DMS79 treated with DMSO at 0.1 percent for 48 hours (cell line): ENCODE measurements at regions not wholly inside any gene's neighbourhood (a gene's known extent, or its start where the extent isn't known, plus 50 kb on each side); places are given as distances from the start of the nearest gene placed in this dataset.

Experiments used
- DNase-seq: peaks from one replicate; lab custom pipeline; 2025; lab: John Stamatoyannopoulos, UW

DNA sequence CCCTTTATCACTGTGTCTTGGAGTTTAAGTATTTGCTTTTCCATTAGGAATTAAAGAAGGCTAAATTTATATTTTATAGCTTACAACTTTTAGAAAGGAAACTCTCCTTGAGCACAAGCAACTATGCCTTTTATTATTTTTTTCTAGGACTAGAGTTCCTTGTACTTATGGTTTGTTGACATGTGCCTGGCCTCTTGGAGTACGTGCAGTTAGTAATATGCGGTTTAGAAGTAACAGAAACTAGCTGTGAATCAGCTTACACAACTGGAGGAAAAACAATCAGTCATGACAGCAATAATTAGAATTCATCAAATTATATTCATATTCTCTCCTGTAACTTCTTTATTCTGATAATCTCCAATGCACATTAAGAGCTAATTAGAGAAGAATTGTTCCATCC, 428.7 kb downstream of the AEBP2 start:
- no peak for DNase-seq

DNA sequence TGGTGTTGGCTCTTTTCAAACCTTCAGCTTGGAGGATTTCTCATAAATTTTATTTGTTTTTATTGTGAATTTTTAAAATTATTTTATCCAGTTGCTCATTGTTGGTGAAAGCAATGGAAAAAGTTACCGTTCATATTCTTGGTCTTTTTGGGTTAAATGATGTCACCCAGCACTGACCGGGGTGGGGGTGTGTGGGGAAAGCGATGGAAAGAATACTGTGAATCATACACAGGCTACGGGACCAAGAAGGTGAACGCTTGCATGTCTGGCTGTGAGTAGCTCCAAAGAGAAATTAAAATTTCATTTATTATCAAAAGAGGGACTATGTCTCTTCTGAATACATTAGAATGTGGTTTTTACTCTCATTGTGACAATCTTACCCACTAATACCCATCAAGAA, 430.1 kb downstream of the AEBP2 start:
- DNase-seq, result no peak

DNA sequence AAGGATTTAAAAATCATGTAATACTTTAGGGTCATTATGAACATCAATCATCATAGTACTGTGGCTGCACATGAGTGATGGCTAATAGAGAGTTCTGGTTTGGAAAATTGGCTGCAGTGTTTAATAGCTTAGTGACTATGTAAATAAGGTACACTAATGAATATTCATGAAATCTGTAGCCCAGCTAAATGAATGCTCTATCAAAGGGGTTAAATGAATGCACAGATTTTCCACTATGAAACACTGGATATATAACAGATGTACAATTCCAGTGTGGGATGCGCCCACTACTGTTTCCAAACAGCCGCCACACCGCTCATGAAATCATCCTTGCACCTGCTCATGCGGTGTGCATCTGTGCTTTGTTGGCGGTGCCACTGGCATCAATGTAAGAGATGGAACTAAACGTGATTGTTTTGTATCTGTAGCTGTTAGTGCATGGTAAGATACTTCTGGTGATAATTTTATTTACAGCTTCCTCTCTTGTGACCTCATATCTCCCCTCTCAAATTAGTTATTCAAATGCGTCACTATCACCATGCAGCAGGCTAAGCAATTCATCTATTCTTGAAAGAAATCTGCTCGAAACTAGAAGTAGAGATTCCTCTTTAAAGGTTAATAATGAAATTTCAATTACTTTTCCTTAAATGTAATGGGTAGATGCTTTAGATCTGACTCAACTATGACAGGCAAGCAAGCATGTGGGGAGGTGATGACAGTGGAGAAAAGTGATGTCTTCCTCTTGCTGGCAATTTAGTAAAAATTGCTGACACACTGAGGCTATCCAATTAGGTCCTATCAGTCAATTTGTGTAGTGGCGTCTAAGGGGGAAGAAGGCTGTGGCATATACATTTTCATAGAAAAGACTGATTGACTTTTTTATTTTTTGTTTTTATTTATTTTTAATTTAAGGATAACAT, 433.6 kb downstream of the AEBP2 start:
- no peak for DNase-seq

DNA sequence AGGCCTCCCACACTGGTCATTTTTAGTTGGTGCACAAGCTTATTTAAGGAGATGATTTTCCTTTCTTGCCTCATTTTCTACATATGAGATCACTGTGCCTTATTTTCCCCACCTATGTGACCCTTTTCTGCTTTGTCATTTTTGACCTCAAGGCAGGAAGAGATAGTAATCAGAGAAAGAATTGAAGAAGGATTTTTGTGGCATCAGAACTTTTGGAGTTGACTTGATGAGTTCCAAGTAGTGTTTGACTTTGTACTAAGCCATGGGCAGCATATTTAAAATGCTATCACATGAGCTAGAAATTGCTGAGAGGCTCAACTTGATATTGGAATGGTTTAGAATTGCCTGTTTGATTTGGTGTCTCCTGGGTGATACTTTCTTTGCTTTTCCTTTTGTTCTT, 440.8 kb downstream of the AEBP2 start:
- no peak for DNase-seq

DNA sequence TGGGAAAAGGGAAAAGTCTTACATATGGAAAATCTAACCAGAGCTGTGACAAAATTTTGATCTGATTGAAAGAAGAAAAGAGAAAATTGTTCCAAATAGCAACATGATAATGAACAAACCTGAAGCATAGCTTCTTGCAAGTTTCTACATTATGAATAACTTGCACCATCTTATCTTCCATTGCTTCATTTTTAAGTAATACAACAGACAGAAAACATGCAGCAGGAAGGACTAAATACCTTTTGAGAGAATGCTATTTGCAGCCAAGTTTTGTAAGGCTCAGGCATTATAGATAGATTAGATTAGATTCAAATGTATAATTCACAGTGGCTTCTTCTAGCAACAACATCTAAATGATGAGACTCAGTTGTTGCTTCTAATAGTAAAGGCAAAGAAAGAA, 441.4 kb downstream of the AEBP2 start:
- DNase-seq, result no peak

DNA sequence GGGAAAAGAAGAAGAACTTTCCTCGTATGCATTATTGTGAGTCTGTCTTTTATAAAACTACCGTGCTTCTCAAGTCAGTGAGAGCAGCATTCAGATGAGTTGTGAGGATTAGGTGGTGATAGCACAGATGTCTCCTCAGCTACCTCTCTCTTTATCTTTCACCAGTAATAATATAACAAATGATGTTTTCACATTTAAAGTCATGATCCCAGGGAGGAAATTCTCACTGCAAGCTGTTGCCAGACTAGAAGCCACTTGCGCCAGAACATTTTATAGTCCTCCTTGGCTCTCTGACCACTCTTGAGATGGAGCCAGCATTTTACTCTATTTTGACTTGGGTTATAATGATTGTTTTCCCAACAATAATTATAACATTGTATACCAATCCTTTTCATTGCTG, 443.1 kb downstream of the AEBP2 start:
- no peak for DNase-seq

DNA sequence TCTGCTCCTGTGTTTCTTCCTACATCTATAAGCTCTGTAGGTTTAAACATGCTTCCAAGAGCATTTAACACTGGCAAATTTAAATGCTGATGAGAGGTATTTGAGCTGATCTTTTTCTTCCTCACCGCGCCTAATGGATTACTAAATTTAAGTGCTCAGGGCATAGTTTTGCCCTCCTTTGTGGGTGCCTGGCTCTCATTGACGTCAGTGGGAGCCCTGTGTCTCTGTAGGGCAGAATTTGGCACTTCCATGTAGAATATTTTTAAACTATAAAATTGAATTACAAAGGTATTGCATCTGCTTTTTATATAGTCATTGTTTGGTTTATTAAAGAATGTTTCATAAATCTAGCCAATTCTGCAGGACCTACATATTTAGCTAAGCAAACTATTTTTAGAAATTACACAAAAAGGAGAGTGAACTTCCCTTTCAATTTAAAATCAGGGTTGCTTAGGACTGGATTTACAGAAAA, 444.8 kb downstream of the AEBP2 start:
- no peak for DNase-seq

DNA sequence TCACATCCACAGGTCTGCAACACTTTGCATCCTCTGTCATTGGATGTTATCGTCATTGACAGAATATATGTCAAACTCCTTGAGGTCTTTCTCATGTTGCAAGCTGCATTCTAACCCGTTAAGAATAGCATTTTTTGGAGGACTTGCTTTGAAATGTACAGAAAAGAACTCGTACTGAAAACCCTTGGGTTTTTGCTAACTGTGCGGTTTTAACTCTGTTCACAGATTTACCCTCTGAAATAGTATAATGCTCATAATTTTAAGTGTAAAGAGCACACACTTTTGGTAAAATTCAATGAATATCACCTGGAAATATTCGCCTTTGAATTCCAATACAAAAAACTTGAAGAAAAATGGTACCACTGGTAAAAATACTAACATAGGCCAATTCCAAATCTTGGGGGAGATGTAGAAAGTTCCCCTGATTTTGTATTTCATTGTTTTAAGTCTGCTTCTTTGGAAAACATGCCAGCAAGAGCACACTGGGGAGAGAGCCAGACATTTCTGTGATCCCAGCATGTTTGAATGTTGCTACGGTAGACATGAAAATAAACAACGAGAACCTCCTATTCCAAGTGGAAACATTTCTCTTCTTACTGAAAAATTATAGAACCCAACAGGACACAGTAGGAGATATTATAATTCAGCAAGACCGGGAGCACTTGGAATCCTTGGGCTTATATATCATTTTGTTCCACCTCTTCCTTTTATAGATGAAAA, 446.0 kb downstream of the AEBP2 start:
- no peak for DNase-seq

DNA sequence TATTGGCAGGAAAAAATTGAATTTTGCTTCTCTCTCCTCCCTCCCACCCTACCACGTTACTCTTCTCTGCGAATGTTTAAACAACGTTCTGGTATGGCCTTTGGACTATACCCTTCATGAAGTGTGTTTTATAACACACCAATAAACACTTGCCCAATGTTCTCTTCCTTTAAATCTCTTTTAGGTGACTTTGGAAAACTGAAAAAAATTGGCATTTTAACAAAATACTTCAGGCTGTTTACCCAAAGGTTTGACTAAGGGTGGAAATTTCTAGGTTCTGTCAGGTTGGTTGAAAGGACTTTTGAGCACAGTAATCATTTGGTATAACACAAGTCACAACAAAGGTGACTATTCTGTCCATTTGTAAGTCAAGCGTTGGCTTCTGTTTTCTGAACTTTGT, 446.8 kb downstream of the AEBP2 start:
- DNase-seq, result no peak

DNA sequence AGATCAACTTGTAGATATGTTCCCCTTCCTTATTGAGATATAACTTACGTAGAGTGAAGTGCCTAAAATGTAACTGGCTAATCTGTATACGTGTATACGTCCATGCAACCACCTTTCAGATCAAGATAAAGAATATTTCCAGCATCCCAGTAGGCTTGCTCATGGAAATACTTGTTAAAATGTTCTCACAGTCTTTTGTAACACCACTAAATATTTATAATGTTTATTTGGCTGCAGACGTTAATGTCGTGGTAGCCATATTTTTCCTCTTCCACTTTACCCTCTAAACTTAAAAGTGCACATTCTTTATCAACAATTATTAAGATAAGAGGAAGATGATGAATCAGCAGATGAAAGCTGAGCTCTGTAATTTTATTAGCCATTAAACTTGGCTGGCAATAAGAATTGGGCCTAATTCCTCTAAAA, 447.4 kb downstream of the AEBP2 start:
- DNase-seq, result no peak

DNA sequence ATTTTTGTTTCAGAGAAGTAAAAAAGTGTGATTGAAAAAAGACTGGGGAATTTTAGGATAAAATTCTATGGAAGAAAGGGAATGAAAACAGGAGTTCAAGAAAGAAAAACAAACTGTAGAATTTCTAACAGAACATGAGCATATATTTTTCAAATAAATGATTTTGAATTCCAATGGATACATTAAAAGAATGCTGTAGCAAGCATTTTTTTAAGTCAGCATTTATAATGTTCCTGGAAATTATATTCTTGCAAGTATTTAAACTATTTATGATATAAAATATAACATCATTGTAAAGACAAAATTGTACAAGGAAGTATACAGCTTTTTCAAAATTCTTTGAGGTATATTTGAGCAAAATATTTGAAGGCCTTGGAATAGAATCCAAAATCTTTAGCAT, 450.7 kb downstream of the AEBP2 start:
- DNase-seq, result no peak

DNA sequence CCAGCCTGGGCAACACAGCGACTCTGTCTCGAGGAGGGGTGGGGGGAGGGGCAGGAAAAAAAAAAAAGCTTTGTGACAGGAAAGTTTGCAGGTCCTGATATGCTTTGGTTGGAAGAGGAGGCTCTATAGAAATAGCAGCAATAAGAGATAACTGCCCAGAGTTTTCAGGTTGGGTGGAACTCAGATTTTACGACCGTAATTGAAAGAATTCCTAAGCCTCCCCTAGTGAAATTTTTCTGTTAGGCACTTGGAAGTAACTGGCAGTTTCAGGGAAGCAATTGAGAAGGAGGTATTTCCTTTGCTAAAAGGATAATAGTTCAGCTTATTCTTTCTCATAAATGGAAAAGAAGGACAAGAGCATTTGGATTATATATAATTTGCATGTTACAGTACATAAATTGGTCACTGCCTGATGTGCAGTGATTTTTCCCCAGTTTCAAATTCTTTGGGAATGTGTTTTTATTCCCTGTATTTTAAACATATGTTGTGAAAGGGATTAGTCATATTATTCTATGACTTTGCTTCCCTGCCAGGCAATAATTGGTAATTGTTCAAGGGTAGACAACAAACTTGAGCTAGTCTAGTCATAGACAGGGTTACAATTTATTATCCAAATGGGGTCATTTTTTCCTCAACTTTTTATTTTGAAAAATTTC, 452.8 kb downstream of the AEBP2 start:
- no peak for DNase-seq

DNA sequence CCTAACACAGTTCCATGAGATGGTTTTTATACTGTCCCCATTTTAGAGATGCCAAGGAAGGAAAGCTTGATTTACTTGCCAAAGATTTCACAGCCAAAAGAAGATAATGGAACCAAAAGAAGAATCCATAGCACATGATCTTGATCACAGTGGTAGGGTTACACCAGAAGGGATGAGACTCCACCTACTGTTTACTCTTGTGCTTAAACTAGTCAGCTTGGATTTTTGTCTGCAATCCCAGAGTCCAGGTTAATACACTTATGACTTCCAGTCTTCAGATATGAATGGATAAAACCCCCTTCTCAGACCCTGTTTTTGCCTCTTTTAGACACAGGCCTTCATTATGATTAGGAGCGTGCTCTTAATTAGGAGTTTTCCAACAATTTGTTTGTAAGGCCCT, 454.2 kb downstream of the AEBP2 start:
- no peak for DNase-seq

DNA sequence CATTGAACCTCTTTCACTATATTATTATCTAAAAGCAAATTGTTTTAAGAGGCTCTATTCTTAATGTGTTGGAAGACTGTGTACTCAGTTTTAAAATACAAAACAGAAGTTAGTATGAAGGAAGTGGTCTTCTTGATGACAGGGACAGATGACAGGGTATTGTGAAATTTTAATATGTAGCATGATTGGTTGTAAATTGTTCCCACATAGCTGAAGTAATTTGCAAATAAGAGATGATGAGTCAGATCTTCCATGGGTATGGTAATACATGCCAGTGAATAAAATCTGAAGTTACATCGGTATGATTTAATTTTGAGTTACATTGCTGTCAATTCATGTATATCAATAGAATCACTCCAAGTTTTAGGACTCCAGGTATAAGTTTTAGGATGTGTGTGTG, 454.8 kb downstream of the AEBP2 start:
- no peak for DNase-seq

DNA sequence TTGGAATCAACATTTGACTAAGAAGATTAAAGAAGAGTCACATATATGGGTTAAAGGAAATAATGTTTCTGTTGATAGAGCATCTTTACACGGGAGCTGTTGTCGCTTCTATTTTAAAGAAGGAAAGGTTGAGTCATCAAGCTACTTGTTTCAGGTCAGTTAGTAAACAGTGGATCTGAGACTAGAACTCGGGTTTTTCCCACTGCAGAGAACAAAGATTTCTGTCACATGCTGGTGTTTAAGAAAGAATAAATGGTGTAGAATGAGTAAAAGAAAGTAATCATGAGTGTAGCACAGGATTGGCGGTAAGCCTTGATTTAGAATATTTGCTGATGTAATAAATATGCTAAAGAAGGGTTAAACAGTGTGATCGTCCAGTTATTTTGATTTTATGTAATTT, 455.5 kb downstream of the AEBP2 start:
- DNase-seq, result no peak

DNA sequence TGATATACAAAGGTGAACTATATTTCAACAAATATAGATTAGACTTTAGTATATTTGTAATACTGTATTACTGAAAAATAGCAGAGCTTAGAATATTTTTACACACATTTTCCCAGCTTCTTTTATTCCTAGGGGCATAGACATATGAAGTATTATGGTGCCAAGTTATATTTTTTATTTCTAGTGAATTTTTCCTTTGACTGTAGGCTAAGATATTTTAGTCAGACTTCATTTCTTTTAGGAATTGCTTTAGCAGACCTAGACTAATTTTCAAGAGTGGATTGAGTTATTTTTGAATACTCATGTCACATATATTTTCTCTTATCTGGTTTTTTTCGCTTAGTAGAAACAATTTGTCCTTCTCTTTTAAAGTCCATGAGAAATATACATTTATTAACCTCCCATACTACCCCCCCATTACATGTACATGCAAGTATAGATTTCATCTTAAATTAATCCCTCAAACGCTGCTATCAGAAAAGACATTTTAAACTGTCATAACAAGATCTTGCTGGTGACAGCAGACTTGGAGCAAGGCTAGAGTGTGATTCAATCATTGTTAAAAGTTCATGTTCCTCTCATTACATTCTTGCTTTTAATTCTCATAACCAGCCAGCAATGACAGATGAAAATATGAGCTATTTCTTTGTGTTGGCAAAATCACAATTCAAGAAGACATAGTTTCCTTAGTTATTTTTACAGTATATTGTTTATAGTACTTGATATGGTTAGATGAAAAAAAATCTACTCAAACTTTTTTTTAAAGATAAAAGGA, 456.1 kb downstream of the AEBP2 start:
- no peak for DNase-seq

DNA sequence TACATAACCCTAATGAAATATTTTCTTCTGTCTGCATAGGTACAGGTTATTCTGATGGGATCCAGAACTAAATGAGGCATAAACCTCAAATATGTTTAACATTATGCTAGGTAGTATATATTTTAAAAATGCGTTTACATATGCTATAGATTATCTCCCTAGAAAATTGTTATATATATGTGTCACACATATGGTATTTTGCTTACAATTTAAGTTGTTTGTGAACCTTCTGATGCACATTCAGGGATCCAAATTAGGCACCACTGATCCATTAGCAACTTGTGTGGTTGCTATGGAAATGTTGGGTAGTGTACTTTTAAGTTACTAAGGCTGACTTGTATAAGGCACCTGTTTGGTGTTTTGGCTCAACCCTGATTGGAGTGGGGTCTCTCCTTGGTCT, 456.7 kb downstream of the AEBP2 start:
- DNase-seq, result no peak

DNA sequence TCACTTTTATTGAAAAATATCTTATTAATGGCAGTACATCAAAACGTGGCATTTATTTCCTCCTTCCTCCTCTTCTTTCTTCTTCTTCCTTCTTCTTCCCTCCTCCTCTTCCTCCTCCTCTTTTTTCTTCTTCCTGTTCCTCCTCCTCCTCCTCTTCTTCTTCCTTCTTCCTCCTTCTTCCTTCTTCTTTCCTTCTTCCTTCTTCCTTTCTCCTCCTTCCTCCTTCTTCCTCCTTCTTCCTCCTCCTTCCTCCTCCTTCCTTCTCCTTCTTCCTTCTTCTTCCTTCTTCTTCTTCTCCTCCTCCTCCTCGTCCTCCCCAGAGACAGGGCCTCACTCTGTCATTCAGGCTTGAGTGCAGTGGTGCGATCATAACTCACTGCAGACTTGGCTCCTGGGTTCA, 457.2 kb downstream of the AEBP2 start:
- no peak for DNase-seq

DNA sequence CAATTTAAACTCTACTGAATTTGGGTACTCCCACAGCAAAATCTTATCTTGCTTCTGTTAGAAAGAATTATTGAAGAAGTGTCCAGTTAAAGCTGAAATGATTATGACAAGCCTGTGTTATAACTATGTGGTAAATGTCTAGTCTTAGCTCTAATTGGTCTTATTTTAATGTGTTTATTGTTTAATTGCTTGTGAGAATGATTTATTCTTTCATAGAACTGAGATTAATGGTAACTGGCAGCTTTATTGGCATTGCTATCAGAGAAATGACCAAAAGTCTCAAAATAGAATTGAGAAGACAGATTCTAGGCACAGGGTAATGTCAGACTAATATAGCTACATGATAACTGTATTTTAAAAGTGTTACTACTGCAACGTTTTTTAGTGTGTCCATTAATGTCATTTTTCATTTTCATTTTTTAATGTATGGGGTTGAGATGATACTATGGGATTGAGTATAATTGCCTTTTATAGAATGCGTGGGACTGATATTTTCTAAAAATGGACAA, 458.7 kb downstream of the AEBP2 start:
- DNase-seq, result no peak

DNA sequence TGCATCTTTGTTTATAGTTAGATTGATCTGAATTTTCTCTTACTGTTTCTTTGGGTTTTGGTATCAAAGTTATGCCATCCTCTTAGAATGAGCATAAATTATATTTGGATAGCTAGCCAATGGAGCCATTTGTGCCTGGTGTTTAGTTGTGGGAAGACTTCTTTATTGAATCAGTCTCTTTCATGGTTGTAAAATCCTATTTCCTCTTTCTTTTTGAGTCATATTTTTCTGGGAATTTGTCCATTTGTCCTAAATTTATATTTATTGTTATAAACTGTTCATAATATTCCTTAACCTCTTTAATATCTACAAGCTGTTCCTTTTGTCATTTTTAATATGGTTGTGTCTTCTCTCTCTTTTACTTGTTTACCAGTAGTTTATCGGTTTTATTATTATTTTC, 462.5 kb downstream of the AEBP2 start:
- DNase-seq, result no peak

DNA sequence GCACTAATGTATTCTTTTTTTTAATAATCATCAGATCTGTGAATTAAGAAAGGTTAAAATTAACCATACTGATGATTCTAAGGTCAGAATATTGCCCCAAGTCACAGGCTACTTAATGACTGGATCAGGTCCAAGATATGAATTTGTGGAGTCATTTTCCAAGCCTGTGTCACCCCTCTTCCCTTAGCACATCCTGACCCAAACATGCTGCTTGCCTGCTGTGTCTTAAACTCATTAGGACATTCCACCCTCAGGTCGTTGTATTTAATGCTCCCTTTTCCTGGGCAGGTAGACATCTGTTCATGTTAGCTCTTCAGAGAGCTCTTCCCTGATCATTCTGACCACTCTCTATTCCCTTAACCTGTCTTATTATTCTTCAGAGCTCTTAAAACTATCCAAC, 463.5 kb upstream of the PDE3A start:
- no peak for DNase-seq

DNA sequence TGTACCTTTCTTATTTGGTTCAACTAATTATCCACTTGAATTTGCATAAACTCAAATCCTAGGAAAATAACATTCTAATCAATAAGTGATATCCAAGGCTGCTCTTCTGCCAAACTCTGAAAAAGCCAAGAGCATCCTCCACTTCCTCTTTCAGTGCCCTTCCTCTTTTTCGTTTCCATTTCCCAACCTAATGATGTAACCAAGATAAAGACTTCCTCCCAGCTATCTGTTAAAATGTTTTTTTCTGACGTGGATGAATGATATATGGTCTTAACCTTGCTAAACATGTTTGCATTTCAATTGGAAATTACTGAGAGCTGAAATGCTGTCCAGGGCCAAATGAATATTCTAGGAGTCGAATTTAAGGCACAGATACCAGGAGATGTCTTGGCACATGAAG, 459.5 kb upstream of the PDE3A start:
- DNase-seq, result no peak
